ENCODE measurements at regions not wholly inside any gene's neighbourhood (a gene's known extent, or its start where the extent isn't known, plus 50 kb on each side); places are given as distances from the start of the nearest gene placed in this dataset.

DNA sequence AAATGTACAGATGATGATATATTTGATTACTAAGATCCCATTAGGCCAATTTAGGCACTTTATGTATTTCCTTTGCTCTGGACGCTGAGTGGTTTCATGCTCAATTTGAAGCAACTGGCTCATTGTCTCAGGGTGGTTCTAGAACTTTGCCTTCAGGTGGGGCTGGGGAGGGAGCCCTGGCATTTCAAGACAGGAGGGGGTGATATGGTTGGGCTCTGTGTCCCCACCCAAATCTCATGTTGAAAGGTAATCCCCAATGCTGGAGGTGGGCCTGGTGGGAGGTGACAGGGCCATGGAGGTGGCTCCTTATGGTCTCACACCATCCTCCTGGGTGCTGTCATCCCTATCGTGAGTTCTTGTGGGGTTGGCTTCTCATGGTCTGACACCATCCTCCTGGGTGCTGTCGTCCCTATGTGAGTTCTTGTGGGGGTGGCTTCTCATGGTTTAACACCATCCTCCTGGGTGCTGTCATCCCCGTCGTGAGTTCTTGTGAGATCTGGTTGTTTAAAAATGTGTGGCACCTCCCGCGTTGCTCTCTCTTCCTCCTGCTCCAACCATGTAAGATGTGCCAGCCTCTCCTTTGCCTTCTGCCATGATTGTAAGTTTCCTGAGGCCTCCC, 151.5 kb upstream of the KLF6 start:
- POLR2A ChIA-PET: no interaction called here
- H3K27me3 Mint-ChIP-seq (ENCODE audit: low read depth): no peaks in the 10 kb centered on the region
- CTCF ChIA-PET: no interaction called here
- no peaks in the 10 kb centered on the region; the same call in 1 of the 2 replicates for H3K9me3 Mint-ChIP-seq
- H3K36me3 Mint-ChIP-seq: 0 out of 2 replicates have a peak, but pooled peaks cover 3% of the 10 kb centered on the region
- no peak overlapping the region for H3K27ac Mint-ChIP-seq
- no peak overlapping the region for H3K4me3 Mint-ChIP-seq
- no peak for ATAC-seq
- no peak for TF ChIP-seq NFATC4 (CRISPR knock-in tag; IDR thresholded peaks at IDR 0.05)
- TF ChIP-seq, protein P1, sequence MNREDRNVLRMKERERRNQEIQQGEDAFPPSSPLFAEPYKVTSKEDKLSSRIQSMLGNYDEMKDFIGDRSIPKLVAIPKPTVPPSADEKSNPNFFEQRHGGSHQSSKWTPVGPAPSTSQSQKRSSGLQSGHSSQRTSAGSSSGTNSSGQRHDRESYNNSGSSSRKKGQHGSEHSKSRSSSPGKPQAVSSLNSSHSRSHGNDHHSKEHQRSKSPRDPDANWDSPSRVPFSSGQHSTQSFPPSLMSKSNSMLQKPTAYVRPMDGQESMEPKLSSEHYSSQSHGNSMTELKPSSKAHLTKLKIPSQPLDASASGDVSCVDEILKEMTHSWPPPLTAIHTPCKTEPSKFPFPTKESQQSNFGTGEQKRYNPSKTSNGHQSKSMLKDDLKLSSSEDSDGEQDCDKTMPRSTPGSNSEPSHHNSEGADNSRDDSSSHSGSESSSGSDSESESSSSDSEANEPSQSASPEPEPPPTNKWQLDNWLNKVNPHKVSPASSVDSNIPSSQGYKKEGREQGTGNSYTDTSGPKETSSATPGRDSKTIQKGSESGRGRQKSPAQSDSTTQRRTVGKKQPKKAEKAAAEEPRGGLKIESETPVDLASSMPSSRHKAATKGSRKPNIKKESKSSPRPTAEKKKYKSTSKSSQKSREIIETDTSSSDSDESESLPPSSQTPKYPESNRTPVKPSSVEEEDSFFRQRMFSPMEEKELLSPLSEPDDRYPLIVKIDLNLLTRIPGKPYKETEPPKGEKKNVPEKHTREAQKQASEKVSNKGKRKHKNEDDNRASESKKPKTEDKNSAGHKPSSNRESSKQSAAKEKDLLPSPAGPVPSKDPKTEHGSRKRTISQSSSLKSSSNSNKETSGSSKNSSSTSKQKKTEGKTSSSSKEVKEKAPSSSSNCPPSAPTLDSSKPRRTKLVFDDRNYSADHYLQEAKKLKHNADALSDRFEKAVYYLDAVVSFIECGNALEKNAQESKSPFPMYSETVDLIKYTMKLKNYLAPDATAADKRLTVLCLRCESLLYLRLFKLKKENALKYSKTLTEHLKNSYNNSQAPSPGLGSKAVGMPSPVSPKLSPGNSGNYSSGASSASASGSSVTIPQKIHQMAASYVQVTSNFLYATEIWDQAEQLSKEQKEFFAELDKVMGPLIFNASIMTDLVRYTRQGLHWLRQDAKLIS (CRISPR knock-in tag; IDR thresholded peaks at IDR 0.05; ENCODE audit: borderline replicate concordance): no peak
- no peak for TF ChIP-seq TEAD4 (CRISPR knock-in tag; IDR thresholded peaks at IDR 0.05)
- TF ChIP-seq ZNF423 (CRISPR knock-in tag; IDR thresholded peaks at IDR 0.05): no peak
- TF ChIP-seq, protein P2, sequence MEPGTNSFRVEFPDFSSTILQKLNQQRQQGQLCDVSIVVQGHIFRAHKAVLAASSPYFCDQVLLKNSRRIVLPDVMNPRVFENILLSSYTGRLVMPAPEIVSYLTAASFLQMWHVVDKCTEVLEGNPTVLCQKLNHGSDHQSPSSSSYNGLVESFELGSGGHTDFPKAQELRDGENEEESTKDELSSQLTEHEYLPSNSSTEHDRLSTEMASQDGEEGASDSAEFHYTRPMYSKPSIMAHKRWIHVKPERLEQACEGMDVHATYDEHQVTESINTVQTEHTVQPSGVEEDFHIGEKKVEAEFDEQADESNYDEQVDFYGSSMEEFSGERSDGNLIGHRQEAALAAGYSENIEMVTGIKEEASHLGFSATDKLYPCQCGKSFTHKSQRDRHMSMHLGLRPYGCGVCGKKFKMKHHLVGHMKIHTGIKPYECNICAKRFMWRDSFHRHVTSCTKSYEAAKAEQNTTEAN (CRISPR knock-in tag; IDR thresholded peaks at IDR 0.05): no peak
- TF ChIP-seq, protein P3, sequence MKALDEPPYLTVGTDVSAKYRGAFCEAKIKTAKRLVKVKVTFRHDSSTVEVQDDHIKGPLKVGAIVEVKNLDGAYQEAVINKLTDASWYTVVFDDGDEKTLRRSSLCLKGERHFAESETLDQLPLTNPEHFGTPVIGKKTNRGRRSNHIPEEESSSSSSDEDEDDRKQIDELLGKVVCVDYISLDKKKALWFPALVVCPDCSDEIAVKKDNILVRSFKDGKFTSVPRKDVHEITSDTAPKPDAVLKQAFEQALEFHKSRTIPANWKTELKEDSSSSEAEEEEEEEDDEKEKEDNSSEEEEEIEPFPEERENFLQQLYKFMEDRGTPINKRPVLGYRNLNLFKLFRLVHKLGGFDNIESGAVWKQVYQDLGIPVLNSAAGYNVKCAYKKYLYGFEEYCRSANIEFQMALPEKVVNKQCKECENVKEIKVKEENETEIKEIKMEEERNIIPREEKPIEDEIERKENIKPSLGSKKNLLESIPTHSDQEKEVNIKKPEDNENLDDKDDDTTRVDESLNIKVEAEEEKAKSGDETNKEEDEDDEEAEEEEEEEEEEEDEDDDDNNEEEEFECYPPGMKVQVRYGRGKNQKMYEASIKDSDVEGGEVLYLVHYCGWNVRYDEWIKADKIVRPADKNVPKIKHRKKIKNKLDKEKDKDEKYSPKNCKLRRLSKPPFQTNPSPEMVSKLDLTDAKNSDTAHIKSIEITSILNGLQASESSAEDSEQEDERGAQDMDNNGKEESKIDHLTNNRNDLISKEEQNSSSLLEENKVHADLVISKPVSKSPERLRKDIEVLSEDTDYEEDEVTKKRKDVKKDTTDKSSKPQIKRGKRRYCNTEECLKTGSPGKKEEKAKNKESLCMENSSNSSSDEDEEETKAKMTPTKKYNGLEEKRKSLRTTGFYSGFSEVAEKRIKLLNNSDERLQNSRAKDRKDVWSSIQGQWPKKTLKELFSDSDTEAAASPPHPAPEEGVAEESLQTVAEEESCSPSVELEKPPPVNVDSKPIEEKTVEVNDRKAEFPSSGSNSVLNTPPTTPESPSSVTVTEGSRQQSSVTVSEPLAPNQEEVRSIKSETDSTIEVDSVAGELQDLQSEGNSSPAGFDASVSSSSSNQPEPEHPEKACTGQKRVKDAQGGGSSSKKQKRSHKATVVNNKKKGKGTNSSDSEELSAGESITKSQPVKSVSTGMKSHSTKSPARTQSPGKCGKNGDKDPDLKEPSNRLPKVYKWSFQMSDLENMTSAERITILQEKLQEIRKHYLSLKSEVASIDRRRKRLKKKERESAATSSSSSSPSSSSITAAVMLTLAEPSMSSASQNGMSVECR (CRISPR knock-in tag; IDR thresholded peaks at IDR 0.05; ENCODE audit: borderline replicate concordance): no peak
- TF ChIP-seq, protein P4, sequence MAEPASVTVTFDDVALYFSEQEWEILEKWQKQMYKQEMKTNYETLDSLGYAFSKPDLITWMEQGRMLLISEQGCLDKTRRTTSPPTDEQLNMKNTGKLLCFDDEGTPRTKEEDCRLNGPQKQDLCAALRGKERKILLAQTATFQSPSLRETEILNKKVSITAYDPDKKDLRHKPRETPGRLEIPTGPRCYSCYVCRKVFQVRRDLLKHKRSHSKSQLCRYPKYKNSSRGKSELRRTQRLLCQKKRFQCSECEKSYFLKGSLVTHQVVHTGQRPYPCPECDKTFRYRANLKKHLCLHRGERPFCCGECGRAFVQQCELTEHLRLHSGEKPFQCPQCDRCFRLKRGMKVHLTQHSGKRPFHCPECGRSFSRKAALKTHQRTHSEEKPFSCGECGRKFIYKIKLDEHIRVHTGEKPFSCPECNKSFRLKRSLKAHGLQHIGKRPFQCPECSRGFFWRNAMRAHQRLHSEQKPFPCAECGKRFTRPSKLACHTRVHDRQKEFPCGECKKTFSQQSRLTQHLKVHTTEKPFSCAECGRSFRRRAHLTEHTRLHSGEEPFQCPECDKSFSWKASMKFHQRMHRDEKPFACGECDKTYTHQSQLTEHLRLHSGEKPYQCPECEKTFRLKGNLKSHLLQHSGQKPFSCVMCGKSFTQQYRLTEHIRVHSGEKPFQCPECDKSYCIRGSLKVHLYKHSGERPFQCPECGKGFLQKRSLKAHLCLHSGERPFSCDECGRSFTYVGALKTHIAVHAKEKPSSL (CRISPR knock-in tag; conservative IDR thresholded peaks at IDR 0.05): no peak
- TF ChIP-seq NR3C1 (CRISPR knock-in tag; conservative IDR thresholded peaks at IDR 0.05; ENCODE audit: low read depth): no peak
- TF ChIP-seq OVOL2 (CRISPR knock-in tag; IDR thresholded peaks at IDR 0.05; ENCODE audit: borderline replicate concordance): no peak
- no peak for TF ChIP-seq E2F5 (CRISPR knock-in tag; IDR thresholded peaks at IDR 0.05)
- TF ChIP-seq, protein P5, sequence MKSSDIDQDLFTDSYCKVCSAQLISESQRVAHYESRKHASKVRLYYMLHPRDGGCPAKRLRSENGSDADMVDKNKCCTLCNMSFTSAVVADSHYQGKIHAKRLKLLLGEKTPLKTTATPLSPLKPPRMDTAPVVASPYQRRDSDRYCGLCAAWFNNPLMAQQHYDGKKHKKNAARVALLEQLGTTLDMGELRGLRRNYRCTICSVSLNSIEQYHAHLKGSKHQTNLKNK (CRISPR knock-in tag; IDR thresholded peaks at IDR 0.05): no peak
- DNase-seq (ENCODE audit: low spot score): no peak
- peaks cover 10% of the 10 kb centered on the region for H3K4me1 Mint-ChIP-seq
